ENCODE measurements at regions not wholly inside any gene's neighbourhood (a gene's known extent, or its start where the extent isn't known, plus 50 kb on each side); places are given as distances from the start of the nearest gene placed in this dataset.

GRCh38 chr1:233725423-233725822, 111.5 kb downstream of the KCNK1 start:
- no peak for TF ChIP-seq GABPA (IDR thresholded peaks at IDR 0.05; ENCODE audit: low read depth)
- TF ChIP-seq HDAC2 (IDR thresholded peaks at IDR 0.05), result no peak
- no peak for TF ChIP-seq YY1 (IDR thresholded peaks at IDR 0.05; ENCODE audit: low read depth, low read length)
- TF ChIP-seq CHD2 (IDR thresholded peaks at IDR 0.05; ENCODE audit: borderline replicate concordance, low read depth, low read length), result no peak
- no peak for TF ChIP-seq ZNF384 (IDR thresholded peaks at IDR 0.05; ENCODE audit: borderline replicate concordance, low read depth, low read length)
- TF ChIP-seq EZH2 (IDR thresholded peaks at IDR 0.05; ENCODE audit: borderline replicate concordance, control insufficient read depth, low read depth, low read length), result no peak
- no peak for TF ChIP-seq ELK1 (IDR thresholded peaks at IDR 0.05; ENCODE audit: low read depth, low read length)
- no peak for TF ChIP-seq TAF1 (IDR thresholded peaks at IDR 0.05; ENCODE audit: borderline replicate concordance, low read depth, low read length)
- no peak for TF ChIP-seq POLR2AphosphoS5 (IDR thresholded peaks at IDR 0.05; ENCODE audit: low read length)

All from GM12878 (cell line).